LNCAP (cell line): ENCODE measurements at regions not wholly inside any gene's neighbourhood (a gene's known extent, or its start where the extent isn't known, plus 50 kb on each side); places are given as distances from the start of the nearest gene placed in this dataset.

Experiments
- CTCF ChIP-seq: fragments of 450-650 bp; IDR thresholded peaks from 2 replicates; pipeline ENCODE4 v1.5.1; 2017; ENCODE audit warnings: mild to moderate bottlenecking

- TF ChIP-seq CTCF: no peak
Observed at GRCh38 chr3:59265566-59265965, 215.7 kb upstream of the CFAP20DC start.

- TF ChIP-seq CTCF: no peak
Observed at GRCh38 chr3:59264366-59264765, 214.5 kb upstream of the CFAP20DC start.

- no peak for TF ChIP-seq CTCF
Observed at GRCh38 chr3:59263152-59263551, 213.3 kb upstream of the CFAP20DC start.

GRCh38 chr3:59262076-59262498 is 212.3 kb upstream of the CFAP20DC start:
- no peak for TF ChIP-seq CTCF

GRCh38 chr3:59261009-59261408 is 211.2 kb upstream of the CFAP20DC start:
- TF ChIP-seq CTCF: no peak

GRCh38 chr3:59258550-59259260 is 208.9 kb upstream of the CFAP20DC start:
- TF ChIP-seq CTCF: no peak

- no peak for TF ChIP-seq CTCF
Observed at GRCh38 chr3:59257506-59257905, 207.7 kb upstream of the CFAP20DC start.

GRCh38 chr3:59256230-59256629 is 206.4 kb upstream of the CFAP20DC start:
- no peak for TF ChIP-seq CTCF
